GM04504 (cell line): ENCODE measurements at regions not wholly inside any gene's neighbourhood (a gene's known extent, or its start where the extent isn't known, plus 50 kb on each side); places are given as distances from the start of the nearest gene placed in this dataset.
"Not testable (repeated sequence)": the region's sequence is repeated elsewhere in the genome, so short reads cannot be mapped to it uniquely, and the experiment has no call there.

Experiments
- DNase-seq: peaks from one replicate; pipeline ENCODE4 v3.0.0-alpha.2; 2012; ENCODE audit warnings: low read depth

DNA sequence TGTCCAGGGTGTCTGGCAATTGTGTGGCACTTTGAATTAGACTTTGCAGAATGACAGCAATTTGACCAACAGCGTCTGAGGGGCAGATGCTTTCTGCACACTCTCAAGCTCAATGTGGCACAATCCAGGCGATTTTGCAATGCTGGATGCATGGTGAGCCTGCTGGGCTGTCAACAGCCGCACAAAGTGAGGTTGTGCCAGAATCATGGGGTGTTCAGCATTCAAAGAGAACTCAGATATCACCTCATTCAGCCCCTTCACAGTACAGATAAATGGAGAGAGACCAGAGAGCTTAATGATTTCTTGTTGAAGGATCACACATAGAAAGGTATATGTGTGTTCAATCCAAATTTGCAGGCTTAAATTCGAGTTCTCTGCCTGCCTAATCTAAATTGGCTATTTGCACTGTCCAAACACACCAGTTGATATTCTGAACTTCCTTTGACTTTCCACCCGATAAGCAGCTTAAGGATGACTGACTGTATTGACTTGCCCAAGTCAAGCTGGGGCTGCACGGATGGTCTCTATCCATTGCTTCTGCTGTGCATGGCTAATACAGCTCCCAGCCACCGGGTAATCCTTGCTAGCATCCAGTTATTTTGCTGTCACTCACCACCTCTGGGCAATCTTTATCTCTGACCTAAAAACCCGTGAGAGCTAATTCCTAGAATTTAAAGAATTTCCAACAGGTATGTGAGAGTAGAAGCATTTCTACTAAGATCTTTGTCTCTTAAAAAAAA lies 157.9 kb upstream of the TAS2R1 start:
- DNase-seq = no peak

DNA sequence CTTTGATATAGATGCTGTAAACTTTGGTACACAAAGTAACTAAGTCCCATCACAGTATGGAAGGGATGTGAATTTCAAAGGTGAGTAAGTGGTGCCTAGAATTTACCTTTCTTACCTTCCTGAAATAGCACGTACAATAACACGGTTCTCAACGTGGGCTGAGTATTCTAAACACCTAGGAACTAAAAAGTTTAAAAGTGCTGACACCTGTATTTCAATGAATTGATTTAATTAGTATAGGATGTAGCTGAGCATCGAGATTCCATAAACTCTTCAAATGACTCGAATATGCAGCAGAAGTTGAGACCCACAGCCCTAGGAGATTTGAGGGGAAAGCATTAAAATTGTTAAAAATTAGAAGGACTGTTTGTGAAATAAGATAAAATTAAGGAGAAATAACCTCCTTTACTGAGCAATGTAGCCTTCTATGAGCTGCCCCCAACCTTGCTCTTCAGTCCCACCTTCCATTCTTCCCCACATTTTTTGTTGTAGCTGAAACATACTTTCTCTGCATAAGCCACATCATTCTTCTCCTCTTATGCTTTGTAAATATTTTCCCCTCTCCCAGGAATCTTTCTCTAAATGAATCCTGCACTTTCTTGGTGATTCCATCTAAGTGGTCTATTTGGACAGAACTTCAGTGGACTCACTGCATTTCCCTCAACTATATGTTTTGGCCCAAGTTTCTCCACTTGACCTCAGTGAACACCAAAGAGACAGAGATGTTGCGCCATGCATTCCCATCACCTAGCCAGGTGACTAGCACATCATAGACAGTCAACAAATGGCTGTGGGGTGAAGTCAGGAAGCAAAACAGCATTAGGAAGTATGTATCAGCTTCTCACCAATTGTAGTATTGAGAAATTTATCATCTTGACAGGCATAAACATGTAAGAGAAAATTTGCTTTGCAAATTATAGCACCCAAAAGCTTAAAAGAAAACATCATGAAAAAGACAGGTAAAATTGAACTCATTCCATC lies 156.5 kb upstream of the TAS2R1 start:
- no peak for DNase-seq

DNA sequence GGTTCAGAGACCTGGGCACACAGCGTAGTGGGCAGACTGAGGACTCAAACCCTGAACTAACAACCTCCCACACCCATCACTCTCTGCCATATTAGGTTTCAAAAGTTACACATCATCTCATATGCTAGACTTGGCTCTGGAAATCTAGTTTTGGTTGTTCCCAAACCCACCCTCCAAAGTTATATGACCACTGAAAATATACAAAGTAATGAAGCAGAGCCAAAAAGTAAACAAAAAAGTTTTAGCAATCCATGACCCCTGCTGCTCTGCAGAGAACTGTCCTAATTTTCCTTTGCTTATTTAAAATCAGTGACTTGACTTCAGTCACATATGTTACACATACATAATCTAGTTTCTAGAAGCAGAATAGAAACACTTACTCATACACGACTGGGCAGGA lies 155.6 kb upstream of the TAS2R1 start:
- DNase-seq = no peak

DNA sequence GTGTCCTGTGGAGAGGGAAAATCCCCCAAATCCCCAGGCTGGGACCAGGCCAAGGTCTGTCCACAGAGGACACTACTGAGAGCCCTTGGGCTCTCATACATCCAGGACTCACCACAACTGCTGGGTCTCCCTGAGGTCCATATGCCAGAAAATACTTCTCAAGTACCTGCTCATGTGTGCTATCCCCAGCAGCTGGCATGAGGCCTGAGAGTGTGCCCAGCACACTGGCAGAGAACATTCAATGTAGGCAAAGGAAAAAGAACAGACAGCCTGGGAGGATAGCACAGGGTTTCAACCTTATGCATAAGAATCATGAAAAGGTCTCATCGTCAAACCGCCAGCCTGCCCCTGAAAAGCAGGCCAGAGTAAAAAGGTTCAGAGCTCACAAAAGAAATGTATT lies 154.1 kb upstream of the TAS2R1 start:
- no peak for DNase-seq

DNA sequence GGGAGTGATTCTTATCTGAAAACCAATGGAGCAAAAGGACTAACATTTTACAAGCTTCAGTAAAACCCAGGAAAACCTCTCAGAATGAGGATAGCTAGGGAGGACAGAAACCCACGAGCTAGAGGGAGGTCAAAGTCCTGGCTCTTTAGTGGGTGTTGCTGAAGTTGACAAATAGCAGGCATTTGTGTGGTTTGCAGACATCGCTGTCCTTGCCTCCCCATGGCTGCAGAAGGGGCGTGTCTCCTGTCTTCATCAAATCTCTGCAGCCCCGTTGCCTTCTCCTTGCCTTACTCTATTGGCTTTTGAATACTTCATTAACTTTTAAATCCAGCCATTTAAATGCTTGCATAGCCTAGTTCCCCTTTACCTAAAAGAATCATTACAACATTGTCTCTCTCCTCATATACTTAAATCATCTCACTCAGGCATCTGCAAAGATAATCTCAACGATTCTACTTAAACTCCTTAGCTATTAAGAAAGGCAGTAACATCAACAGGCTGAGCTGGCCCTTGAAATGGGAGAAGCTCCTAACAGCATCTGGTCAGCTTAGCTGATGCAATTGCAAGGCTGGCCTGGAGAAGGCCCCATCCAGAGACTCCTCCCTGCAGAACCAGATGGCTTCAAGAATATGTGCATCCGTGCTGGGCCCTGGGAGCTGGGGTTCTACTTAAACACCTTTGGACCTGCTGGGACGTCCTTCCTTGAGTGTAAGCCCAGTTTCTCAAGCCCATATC lies 152.8 kb upstream of the TAS2R1 start:
- DNase-seq = peak; percentile 70

DNA sequence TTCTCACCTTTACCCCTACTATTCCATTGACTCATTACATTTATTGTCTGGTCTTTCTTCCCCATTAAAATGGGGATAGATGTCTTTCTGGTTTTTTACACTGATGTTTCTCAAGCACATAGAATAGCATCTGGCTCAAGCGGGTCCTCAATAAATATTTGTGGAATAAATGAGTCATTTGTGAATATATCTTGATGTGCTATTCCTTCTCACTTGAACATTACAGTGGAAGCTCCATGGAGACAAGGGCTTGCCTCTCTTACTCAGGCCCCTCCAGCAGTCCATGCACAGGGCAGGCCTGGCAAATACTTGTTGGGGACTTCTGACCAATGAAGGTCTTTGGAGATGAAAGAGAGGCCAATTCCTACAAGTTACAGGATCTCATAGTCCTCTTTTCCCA lies 151.7 kb upstream of the TAS2R1 start:
- DNase-seq = no peak

DNA sequence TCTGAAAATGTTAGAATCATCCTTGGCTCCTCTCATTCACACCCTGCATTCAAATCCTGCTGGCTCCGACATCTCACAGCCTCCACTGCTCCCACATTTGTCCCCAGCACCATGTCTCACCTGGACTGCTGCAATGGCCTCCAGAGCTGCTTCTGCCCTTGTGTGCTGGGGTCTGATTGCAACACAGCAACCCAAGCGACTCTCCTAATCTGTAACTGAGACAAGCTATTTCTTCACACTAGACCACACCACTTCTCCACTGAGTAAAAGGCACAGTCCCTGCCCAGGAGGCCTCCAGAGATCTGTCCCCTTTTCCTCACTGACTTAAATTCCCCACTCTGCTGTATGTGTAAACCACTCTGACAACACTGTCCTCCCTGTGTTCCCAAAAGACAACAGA lies 151.1 kb upstream of the TAS2R1 start:
- DNase-seq = no peak

DNA sequence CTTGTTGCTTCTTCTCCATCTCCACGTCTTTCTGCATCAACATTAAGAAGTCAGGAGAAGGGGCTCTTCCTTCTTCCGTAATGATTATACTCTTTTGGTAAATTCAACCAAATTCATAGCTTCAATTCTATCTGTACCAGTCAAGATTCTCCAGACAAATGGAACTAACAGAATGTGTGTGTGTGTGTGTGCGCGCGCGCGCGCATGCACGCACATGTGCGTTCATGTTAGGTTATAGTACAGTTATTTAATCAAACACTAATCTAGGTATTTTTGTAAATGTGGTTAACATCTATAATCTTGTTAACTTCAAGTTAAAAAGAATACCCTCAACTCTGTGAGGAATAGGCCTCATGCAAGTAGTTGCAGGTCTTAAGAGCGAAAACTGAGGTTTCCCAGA lies 150.3 kb upstream of the TAS2R1 start:
- DNase-seq = no peak

DNA sequence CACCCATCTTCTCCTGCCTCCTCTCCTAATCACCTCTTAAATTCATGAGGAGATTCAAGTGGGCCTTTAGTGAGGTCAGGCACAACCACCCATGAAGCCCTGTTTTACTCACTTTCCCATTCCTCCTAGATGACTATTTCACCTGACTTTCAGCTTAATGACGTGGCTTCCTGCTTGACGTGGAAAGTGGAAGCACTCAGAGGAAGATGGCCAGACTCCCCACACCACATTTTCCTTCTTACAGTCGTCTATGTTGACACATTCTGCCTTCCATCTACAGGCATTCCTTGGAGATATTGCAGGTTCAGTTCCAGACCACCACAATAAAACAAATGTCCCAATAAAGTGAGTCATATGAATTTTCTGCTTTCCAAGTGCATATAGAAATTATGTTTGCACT lies 146.4 kb upstream of the TAS2R1 start:
- no peak for DNase-seq

DNA sequence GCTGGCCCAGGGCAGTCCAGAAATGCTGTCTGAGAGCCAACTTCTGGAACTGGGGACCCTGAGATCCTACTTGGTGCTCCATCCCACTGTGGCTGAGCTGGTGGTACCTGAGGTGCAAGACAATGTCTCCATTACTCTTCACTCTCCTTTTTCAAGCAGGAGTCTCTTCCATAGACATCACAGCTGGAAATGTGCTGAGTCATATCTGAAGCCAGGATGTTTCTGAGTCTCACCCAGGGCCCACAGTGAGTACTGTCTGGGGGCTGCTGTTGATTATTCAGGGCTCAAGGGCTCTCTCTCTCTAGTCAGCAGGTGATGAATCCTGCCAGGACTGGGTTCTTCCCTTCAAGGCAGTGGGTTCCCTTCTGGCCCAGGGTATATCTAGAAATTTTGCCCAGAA lies 145.2 kb upstream of the TAS2R1 start:
- DNase-seq = no peak

DNA sequence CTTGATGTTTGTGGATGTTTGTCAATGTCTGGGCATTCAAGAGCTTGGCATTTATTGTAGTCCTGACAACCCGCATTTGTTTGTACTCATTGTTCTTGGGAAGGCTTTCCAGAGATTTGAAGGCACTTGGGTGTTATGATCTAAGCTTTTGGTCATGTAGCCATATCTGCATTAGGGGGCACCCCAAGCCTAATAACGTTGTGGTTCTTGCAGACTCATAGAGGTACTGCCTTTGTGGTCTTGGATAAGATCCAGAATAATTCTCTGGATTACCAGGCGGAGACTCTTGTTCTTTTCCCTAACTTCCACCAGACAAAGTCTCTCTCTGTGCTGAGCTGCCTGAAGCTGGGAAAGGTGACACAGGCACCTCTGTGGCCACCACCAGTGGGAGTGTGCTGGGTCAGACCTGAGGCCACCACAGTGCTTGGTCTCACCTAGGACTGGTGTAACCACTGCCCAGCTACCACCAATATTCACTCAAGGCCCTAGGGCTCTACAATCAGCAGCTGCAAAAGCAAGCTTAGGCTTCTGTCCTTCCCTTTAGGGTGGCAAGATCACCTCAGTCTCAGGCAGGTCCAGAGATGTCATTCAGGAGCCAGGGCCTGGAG lies 144.4 kb upstream of the TAS2R1 start:
- no peak for DNase-seq

DNA sequence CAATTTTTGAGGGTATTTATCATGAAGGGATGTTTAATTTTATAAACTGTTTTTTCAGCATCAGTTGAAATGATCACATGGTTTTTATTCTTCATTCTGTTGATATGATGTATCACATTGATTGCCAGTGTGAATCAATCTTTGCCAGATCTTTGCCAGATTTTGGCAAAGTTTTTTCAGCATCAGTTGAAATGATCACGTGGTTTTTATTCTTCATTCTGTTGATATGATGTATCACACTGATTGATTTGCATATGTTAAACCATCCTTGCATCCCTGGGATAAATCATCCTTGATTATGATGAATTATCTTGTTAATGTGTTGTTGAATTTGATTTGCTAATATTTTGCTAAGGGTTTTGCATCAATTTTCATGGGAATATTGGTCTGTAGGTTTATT lies 140.9 kb upstream of the TAS2R1 start:
- no peak for DNase-seq

DNA sequence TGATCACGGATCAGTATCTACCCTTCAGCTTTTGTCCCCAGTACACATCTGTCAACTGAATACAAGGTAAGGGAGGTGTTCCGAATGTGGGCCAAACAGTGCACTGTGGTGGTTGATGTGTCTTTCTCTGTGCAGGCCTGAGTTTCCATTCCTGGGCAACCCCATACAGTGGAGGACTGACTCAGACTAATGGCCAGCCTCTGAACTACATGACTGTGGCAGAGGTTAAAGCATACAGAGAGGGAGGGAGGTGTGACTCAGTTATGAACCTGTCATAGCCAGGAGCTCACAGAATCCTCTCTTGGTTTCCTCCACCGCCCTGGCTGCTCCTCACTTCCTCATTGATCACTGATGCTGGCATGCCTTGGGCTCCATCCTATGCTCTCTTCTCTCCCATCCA lies 136.4 kb upstream of the TAS2R1 start:
- DNase-seq = no peak

DNA sequence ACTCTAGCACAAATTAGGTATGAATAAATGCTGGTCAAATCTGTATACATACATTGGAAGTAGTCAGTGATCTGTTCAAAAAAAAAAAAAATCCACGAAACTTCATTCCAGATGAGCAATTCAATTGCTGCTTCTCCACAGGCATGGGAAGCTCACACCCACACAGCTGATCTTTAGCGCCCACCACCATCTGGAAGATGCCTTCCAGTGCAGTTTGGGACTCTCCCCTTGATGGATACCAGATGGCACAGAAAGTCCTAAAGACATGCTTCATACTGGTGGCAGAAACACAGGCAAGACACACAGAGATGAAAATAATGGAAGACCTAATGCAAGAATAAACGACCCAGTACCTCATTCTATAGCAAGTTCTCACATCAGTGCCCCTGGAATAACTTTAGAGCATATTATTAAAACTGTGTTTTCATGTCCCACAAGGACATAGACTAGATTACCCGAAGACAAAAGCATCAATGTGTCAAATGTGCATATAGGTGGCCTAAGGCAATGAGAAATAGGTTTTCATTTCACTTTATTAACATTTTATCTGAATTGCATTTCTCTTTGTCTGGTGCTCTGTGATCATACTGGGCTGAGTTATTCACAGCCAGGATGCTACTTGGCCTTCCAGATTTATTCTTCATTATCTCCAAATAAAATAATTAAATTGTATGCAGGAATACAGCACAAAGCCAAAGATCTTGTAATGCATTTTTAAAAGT lies 135.4 kb upstream of the TAS2R1 start:
- DNase-seq = peak; percentile 48

DNA sequence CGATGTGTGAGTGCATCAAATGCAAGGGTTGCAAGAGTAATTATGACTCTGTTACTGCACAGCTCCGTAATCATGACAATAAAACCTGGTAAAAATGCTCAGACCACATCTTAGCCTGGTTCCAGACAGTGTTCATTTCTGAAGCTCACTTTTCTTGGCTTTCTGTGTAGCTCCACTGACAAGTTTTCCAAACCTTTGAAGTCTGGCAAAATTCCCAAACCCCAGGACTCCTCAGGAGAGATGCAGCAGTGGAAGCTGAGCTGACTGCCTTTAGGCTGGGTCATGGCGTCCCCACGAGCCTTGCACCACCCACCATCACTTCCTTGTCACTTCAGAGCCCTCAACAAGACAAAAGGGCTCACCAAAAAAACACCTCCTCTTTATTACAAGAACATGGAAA lies 131.6 kb upstream of the TAS2R1 start:
- DNase-seq = no peak

DNA sequence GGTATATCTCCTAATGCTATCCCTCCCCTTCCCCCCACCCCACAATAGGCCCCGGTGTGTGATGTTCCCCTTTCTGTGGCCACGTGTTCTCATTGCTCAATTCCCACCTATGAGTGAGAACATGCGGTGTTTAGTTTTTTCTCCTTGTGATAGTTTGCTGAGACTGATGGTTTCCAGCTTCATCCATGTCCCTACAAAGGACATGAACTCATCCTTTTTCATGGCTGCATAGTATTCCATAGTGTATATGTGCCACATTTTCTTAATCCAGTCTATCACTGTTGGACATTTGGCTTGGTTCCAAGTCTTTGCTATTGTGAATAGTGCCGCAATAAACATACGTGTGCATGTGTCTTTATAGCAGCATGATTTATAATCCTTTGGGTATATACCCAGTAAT lies 122.5 kb upstream of the TAS2R1 start:
- DNase-seq = not testable (repeated sequence)

DNA sequence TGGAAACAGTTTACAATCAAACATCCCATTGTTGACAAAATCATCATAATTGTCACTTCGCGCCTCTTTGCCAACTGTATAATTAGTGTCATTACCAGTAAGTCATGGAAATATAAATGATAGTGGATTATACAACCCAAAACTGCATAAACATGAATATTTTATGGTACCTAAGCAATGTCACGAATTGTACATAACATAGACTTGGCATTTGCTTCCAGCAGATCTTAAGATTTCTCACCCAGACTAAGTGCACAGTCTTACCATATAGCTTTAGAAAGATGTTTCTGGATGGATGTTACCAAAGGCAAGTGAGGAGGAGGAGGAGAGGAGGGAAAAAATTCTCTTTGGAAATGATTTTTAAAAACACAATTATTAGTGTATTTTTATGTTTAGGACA lies 113.4 kb upstream of the TAS2R1 start:
- DNase-seq = no peak

DNA sequence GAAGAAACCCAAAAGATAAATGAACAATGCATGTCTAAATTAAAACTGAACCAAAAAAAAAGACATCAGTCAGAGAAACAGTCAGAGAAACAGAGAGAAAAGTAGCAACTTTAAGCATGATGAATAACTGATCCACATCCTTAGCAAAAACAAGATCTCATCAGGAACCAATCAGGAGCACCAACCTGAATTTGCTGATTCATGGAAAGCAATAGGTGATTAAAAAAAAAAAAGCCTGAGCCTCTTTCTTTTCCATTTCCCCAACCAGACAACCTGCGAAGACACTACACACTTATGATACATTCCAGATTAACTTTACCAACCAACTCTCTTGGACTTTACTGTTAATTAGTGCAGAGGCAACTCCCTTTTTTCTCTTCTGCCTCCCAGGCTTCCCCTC lies 112.7 kb upstream of the TAS2R1 start:
- no peak for DNase-seq

DNA sequence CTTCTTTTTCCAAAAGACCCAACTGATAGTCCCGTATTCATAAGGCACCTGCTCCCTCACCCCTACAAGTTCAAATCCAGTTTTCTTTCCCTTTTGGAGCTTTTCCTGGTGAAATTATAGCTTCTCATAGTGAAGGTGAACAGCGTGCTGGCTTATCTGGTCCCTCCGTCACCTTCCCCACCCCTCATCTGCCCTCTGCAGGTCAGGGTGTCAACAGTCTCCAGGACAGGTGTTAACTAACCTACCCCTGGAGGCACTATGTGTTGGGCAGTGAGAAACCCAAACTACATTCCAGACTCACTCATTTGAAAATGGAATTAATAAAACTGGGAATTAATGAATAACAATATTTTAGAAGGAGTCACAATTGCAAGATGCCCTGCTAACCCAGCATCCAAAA lies 109.0 kb upstream of the TAS2R1 start:
- no peak for DNase-seq

DNA sequence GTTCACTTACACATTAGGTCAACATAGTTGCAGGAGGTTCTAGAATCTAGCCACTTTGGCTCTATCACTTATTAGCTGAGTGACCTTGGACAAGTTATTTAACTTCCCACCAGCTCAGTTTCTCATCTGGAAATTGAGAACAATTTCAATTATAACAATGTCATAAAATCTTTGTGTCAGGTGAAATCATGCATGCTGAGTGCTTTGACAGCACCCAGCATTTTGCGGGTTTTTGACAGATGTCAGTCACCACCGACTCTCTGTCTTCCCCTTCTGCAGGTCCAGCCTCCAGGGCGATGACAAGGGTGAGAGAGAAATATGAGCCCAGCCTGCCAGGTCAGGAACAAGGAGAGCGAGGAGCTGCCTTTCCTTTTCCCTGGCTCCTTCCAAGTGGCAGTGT lies 107.1 kb upstream of the TAS2R1 start:
- DNase-seq = no peak

DNA sequence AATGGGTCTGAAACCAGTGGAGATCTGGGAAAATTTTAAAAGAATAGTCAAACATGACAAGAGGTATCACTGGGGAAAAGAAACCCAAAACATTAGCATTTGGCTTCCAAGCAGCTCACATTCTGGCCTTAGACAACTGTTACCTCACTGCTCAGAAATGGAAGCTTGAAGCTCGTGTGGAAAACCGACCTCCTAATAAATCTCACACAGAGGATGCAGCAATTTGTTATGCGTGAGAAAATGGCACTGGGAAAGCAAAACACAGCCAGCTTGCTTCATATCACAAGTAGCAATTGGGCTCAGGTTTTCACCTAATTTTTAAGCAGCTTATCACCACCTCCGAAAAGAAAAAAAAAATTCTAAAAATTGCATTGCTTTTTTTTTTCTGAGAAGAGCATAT lies 103.3 kb upstream of the TAS2R1 start:
- DNase-seq = peak; percentile 73

DNA sequence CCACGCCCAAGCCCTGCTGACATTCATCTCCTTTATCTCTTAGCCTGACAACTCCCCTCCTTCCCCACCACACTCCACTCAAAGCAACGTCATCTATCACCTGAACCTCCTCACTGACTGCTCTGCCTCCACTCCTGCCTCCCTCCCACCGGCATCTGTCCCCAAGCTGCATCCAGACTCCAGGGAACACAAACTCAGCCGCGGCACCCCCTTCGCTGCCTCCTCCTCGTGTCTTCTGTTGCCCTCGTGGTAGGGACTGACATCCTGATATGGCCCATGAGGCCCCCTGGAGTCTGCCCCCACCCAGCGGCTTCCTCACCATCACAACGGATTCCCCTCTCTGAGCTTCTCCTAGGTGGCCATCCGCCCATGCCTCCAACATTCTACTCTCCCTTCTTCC lies 101.0 kb upstream of the TAS2R1 start:
- DNase-seq = no peak
